ENCODE measurements at regions not wholly inside any gene's neighbourhood (a gene's known extent, or its start where the extent isn't known, plus 50 kb on each side); places are given as distances from the start of the nearest gene placed in this dataset.

DNA sequence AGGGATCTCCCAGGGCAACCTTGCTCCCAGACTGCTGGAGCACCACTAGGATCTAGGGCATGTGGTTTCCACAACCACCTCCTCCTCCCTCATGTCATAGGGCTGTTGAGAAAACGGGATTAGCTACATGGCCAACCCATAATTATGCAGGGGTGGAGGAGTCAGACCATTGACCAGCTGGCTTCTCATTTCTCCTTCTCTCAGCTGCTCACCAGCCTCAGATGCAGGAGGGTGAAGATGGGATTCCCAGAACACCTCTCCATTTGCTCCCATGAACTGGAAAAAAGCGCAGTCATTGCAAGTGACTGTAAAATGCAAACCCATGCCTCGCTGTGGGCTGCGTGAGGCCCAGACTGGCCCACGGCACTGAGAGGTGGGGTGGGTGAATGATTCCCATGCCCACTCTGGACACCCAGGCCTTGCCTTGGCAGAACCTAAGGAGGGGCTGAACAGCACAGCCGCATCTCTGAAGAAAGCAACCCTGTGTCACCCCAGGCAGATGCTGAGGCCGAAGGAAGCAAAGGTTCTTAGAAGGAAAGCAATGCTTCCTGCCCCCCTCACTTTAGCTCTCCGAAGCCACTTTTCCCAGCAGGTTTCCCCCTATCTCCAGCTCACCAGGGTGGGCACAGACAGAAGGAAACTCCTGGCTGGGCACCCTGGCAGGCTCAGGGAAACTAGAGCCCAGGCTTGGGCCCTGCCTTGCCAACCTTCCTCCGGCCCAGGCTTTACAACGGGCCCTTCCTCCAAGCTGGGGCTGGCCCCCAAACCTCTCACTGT lies 69.6 kb upstream of the RTN4 start:
- peak in 1 of 2 donors; percentile 58 for DNase-seq (ENCODE audit: low read depth in 2 of 2)
- Histone ChIP-seq H3K4me1 (ENCODE audit: control insufficient read depth, extremely low read depth, insufficient read depth, low read length) (peaks cover 14% of the 10 kb centered on the region), H3K27me3 (ENCODE audit: control insufficient read depth, insufficient read depth, low read length) (no peaks in the 10 kb centered on the region), H3K9ac (ENCODE audit: insufficient read depth, low read length) (no peak overlapping the region), H3K4me2 (ENCODE audit: extremely low read depth, insufficient read depth, low read length) (no peak overlapping the region), H4K20me1 (ENCODE audit: control insufficient read depth, extremely low read depth, insufficient read depth, low read length) (no peaks in the 10 kb centered on the region), H3K27ac (ENCODE audit: insufficient read depth, low read length) (peak overlapping the region; percentile 2), H3K4me3 (replicated peaks in 1 of 4; ENCODE audit: control extremely low read depth in 1 of 4, insufficient read depth in 1 of 4, low read depth in 3 of 4, low read length in 4 of 4) (no peak overlapping the region), H2AFZ (ENCODE audit: low read length) (peak overlapping the region; percentile 36), H3K9me3 (ENCODE audit: control insufficient read depth, insufficient read depth, low read depth, low read length) (no peaks in the 10 kb centered on the region), H3K36me3 (ENCODE audit: control insufficient read depth, insufficient read depth, low read length) (no peaks in the 10 kb centered on the region), H3K79me2 (ENCODE audit: control insufficient read depth, insufficient read depth, low read length) (no peaks in the 10 kb centered on the region)
- no peak for TF ChIP-seq CTCF (conservative IDR thresholded peaks at IDR 0.05 in 1 of 2, IDR thresholded peaks at IDR 0.05 in 1 of 2; ENCODE audit: low read depth in 1 of 2, low read length in 2 of 2)
- TF ChIP-seq EZH2 (IDR thresholded peaks at IDR 0.05; ENCODE audit: low read length, missing control alignments) = no peak

DNA sequence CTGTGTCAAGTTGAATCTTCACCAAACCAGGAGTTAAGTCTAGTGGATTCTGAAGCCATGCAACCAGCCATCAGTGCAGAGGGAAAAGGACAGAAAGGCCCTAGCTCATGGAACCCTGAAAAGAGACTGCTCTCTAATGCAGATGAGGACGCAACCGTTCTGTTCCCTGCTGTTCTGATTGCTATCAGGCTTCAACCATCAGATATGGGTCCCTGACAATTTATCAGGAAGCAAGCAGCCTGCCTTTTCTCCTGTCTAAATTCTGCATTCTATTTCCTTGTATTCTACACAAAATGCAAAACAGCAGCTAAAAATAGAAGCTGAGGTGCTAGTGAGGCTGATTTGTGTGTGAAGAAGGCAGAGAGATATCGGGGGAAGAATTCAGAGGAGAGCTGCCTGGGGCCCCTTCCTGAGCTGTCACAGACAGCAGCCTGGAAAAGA lies 68.4 kb upstream of the RTN4 start:
- no peak overlapping the region for H3K4me2 ChIP-seq (ENCODE audit: extremely low read depth, insufficient read depth, low read length)
- no peaks in the 10 kb centered on the region for H4K20me1 ChIP-seq (ENCODE audit: control insufficient read depth, extremely low read depth, insufficient read depth, low read length)
- no peaks in the 10 kb centered on the region for H3K36me3 ChIP-seq (ENCODE audit: control insufficient read depth, insufficient read depth, low read length)
- H3K27ac ChIP-seq (ENCODE audit: insufficient read depth, low read length) = no peak overlapping the region
- H3K4me3 ChIP-seq (replicated peaks in 1 of 4; ENCODE audit: control extremely low read depth in 1 of 4, insufficient read depth in 1 of 4, low read depth in 3 of 4, low read length in 4 of 4) = no peak overlapping the region
- H3K27me3 ChIP-seq (ENCODE audit: control insufficient read depth, insufficient read depth, low read length) = no peaks in the 10 kb centered on the region
- no peak for DNase-seq (ENCODE audit: low read depth in 2 of 2)
- no peaks in the 10 kb centered on the region for H3K9me3 ChIP-seq (ENCODE audit: control insufficient read depth, insufficient read depth, low read depth, low read length)
- TF ChIP-seq EZH2 (IDR thresholded peaks at IDR 0.05; ENCODE audit: low read length, missing control alignments) = no peak
- TF ChIP-seq CTCF (conservative IDR thresholded peaks at IDR 0.05 in 1 of 2, IDR thresholded peaks at IDR 0.05 in 1 of 2; ENCODE audit: low read depth in 1 of 2, low read length in 2 of 2) = no peak
- peaks cover 15% of the 10 kb centered on the region for H3K4me1 ChIP-seq (ENCODE audit: control insufficient read depth, extremely low read depth, insufficient read depth, low read length)
- no peaks in the 10 kb centered on the region for H3K79me2 ChIP-seq (ENCODE audit: control insufficient read depth, insufficient read depth, low read length)
- no peak overlapping the region for H3K9ac ChIP-seq (ENCODE audit: insufficient read depth, low read length)
- H2AFZ ChIP-seq (ENCODE audit: low read length) = no peak overlapping the region

DNA sequence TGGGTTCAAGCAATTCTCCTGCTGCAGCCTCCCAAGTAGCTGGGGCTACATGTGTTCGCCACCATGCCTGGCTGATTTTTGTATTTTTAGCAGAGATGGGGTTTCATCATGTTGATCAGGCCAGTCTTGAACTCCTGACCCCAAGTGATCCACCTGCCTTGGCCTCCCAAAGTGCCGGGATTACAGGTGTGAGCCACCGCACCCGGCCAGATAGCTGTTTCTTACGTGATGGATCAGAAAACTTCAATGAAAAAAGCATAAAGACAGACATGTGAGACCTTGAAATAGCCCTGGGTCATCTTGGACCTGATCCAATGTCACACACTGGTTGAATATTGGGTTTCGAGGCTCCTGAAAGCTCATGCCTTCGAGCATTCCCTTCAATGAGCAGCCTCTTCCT lies 66.7 kb upstream of the RTN4 start:
- Histone ChIP-seq H3K4me3 (replicated peaks in 1 of 4; ENCODE audit: control extremely low read depth in 1 of 4, insufficient read depth in 1 of 4, low read depth in 3 of 4, low read length in 4 of 4) (no peak overlapping the region), H4K20me1 (ENCODE audit: control insufficient read depth, extremely low read depth, insufficient read depth, low read length) (no peaks in the 10 kb centered on the region), H3K4me1 (ENCODE audit: control insufficient read depth, extremely low read depth, insufficient read depth, low read length) (peaks cover 30% of the 10 kb centered on the region), H3K4me2 (ENCODE audit: extremely low read depth, insufficient read depth, low read length) (no peak overlapping the region), H3K79me2 (ENCODE audit: control insufficient read depth, insufficient read depth, low read length) (no peaks in the 10 kb centered on the region), H3K9ac (ENCODE audit: insufficient read depth, low read length) (no peak overlapping the region), H3K36me3 (ENCODE audit: control insufficient read depth, insufficient read depth, low read length) (no peaks in the 10 kb centered on the region), H3K9me3 (ENCODE audit: control insufficient read depth, insufficient read depth, low read depth, low read length) (no peaks in the 10 kb centered on the region), H3K27me3 (ENCODE audit: control insufficient read depth, insufficient read depth, low read length) (no peaks in the 10 kb centered on the region), H3K27ac (ENCODE audit: insufficient read depth, low read length) (no peak overlapping the region), H2AFZ (ENCODE audit: low read length) (no peak overlapping the region)
- TF ChIP-seq EZH2 (IDR thresholded peaks at IDR 0.05; ENCODE audit: low read length, missing control alignments) (no peak), CTCF (conservative IDR thresholded peaks at IDR 0.05 in 1 of 2, IDR thresholded peaks at IDR 0.05 in 1 of 2; ENCODE audit: low read depth in 1 of 2, low read length in 2 of 2) (no peak)
- no peak for DNase-seq (ENCODE audit: low read depth in 2 of 2)
